ENCODE measurements at regions not wholly inside any gene's neighbourhood (a gene's known extent, or its start where the extent isn't known, plus 50 kb on each side); places are given as distances from the start of the nearest gene placed in this dataset.

- H3K27ac ChIP-seq: no peak overlapping the region
- TF ChIP-seq CTCF (conservative IDR thresholded peaks at IDR 0.05): no peak
Measured at GRCh38 chrX:39653691-39654090, 444.1 kb downstream of the BCOR start.

GRCh38 chrX:39654183-39654925 is 443.4 kb downstream of the BCOR start:
- no peak overlapping the region for H3K27ac ChIP-seq
- no peak for TF ChIP-seq CTCF (conservative IDR thresholded peaks at IDR 0.05)

GRCh38 chrX:39654952-39655351 is 442.8 kb downstream of the BCOR start:
- no peak for TF ChIP-seq CTCF (conservative IDR thresholded peaks at IDR 0.05)
- no peak overlapping the region for H3K27ac ChIP-seq

GRCh38 chrX:39661116-39661907 is 436.4 kb downstream of the BCOR start:
- no peak overlapping the region for H3K27ac ChIP-seq
- TF ChIP-seq CTCF (conservative IDR thresholded peaks at IDR 0.05): no peak

GRCh38 chrX:39665830-39666518 is 431.8 kb downstream of the BCOR start:
- no peak for TF ChIP-seq CTCF (conservative IDR thresholded peaks at IDR 0.05)
- no peak overlapping the region for H3K27ac ChIP-seq

DNA sequence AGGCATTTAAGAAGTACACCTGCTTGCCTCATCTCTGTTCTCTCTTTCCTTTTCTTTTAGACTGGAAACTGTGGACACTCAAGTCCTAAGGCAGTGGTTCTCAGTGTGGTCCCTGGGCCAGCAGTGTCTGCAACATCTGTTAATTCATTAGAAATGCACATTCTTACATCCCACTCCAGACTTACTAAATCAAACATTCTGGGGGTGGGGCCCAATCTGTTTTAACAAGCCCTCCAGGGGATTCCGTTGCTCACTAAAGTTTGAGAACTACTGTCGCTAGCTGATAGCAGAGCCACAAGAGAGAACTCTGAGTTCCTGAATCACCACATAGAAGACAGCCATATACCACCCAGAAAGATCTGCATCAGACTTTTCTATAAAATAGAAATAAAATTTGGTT is 430.6 kb downstream of the BCOR start:
- TF ChIP-seq CTCF (conservative IDR thresholded peaks at IDR 0.05): no peak
- H3K27ac ChIP-seq: no peak overlapping the region

Measured in VCaP (cell line).